GM19468 (cell line): ENCODE measurements at regions not wholly inside any gene's neighbourhood (a gene's known extent, or its start where the extent isn't known, plus 50 kb on each side); places are given as distances from the start of the nearest gene placed in this dataset.
"Not testable (repeated sequence)": the region's sequence is repeated elsewhere in the genome, so short reads cannot be mapped to it uniquely, and the experiment has no call there.

ENCODE experiments used
- ATAC-seq: cut with Tn5 transposase; IDR thresholded peaks from one replicate; pipeline ENCODE4 v1.9.1; 2021; ENCODE audit warnings: mild to moderate bottlenecking, moderate library complexity, moderate number of reproducible peaks; ENCODE audit not compliant: unreplicated experiment; ENCODE audit errors: extremely low read depth

- ATAC-seq, result not testable (repeated sequence)
Observed at GRCh38 chr4:9696561-9696960, 84.9 kb upstream of the DRD5 start.

GRCh38 chr4:9702019-9702418 is 79.4 kb upstream of the DRD5 start:
- ATAC-seq, result not testable (repeated sequence)

GRCh38 chr4:9702696-9703095 is 78.7 kb upstream of the DRD5 start:
- not testable (repeated sequence) for ATAC-seq

- no peak for ATAC-seq
Observed at GRCh38 chr4:9703391-9703790, 78.0 kb upstream of the DRD5 start.

GRCh38 chr4:9704126-9704525 is 77.3 kb upstream of the DRD5 start:
- ATAC-seq, result not testable (repeated sequence)

GRCh38 chr4:9704551-9705332 is 76.7 kb upstream of the DRD5 start:
- no peak for ATAC-seq

GRCh38 chr4:9707281-9707680 is 74.2 kb upstream of the DRD5 start:
- not testable (repeated sequence) for ATAC-seq

GRCh38 chr4:9707936-9708335 is 73.5 kb upstream of the DRD5 start:
- not testable (repeated sequence) for ATAC-seq

GRCh38 chr4:9709724-9710123 is 71.7 kb upstream of the DRD5 start:
- ATAC-seq, result no peak

- not testable (repeated sequence) for ATAC-seq
Observed at GRCh38 chr4:9715271-9715670, 66.2 kb upstream of the DRD5 start.

- no peak for ATAC-seq
Observed at GRCh38 chr4:9716093-9716492, 65.3 kb upstream of the DRD5 start.

- not testable (repeated sequence) for ATAC-seq
Observed at GRCh38 chr4:9718246-9718939, 63.0 kb upstream of the DRD5 start.

GRCh38 chr4:9722131-9722530 is 59.3 kb upstream of the DRD5 start:
- ATAC-seq, result not testable (repeated sequence)
